C4-2B (cell line): ENCODE measurements at regions not wholly inside any gene's neighbourhood (a gene's known extent, or its start where the extent isn't known, plus 50 kb on each side); places are given as distances from the start of the nearest gene placed in this dataset.

Experiments
- ZFX ChIP-seq: fragments of 450-650 bp; IDR thresholded peaks from 2 replicates; pipeline ENCODE4 v1.6.1; 2017
- TF ChIP-seq, protein P1 (sequence below): fragments of 450-650 bp; conservative IDR thresholded peaks from 2 replicates; pipeline ENCODE4 v1.5.1; 2017; ENCODE audit warnings: mild to moderate bottlenecking

DNA sequence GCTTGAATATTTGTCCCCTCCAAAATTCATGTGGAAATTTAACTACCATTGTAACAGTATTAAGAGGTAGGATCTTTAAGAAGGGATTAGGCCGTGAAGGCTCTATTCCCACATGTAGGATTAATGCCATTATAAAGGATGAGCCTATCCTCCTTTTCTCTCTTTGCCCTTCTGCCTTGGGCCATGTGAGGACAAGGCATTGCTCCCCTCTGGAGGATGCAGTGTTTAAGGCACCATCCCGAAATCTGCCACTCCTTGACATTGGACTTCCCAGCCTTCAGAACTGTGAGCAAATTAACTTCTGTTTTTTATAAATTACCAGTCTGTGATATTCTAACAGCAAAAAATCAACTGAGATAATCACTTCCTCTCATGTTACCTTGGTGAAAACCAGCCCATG, 124.4 kb downstream of the TOMM20 start:
- TF ChIP-seq, protein P1, sequence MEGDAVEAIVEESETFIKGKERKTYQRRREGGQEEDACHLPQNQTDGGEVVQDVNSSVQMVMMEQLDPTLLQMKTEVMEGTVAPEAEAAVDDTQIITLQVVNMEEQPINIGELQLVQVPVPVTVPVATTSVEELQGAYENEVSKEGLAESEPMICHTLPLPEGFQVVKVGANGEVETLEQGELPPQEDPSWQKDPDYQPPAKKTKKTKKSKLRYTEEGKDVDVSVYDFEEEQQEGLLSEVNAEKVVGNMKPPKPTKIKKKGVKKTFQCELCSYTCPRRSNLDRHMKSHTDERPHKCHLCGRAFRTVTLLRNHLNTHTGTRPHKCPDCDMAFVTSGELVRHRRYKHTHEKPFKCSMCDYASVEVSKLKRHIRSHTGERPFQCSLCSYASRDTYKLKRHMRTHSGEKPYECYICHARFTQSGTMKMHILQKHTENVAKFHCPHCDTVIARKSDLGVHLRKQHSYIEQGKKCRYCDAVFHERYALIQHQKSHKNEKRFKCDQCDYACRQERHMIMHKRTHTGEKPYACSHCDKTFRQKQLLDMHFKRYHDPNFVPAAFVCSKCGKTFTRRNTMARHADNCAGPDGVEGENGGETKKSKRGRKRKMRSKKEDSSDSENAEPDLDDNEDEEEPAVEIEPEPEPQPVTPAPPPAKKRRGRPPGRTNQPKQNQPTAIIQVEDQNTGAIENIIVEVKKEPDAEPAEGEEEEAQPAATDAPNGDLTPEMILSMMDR, result no peak
- TF ChIP-seq ZFX, result no peak
